ENCODE measurements at regions not wholly inside any gene's neighbourhood (a gene's known extent, or its start where the extent isn't known, plus 50 kb on each side); places are given as distances from the start of the nearest gene placed in this dataset.
"Not testable (repeated sequence)": the region's sequence is repeated elsewhere in the genome, so short reads cannot be mapped to it uniquely, and the experiment has no call there.

DNA sequence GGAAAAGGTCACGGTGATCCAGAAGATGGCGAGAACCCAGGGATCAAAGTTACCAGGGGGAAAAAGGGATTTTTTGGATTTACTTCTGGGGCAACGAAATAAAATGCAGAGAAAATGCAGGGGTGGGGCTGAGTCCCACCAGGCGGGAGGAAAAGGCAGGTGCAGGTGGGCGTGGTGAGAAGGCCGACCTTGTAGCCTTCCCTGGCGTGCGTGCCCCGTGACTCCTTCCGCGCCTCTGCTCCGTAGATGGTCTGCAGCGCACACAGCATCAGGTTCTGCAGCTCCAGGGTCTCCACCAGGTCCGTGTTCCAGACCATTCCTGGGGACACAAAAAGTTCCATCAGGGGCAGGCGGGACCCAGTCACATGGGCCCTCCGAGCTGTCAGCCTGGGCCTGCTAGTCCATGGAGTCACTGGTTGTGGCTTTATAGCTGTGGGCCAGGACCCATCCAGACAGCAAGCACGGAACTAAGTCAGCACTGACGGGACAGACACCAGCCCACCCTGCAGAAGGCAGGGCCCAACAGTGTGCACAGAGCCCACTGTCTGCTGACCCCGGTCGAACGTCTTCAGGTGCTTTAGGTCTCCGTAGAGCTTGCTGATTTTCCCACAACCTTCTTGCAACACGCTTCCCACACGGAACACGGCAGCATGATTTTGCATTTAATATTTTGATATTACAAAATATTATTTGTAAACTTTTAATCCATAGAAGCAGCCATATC is 52.4 kb upstream of the LPCAT1 start:
- not testable (repeated sequence) for TF ChIP-seq POLR2A, POLR2AphosphoS5 (IDR thresholded peaks at IDR 0.05; ENCODE audit: low read depth, low read length)
